Lung microvascular endothelial cell (primary cell): ENCODE measurements at regions not wholly inside any gene's neighbourhood (a gene's known extent, or its start where the extent isn't known, plus 50 kb on each side); places are given as distances from the start of the nearest gene placed in this dataset.

ENCODE experiments used
- DNase-seq, 2 donors: peaks; one replicate each; pipeline versions ENCODE4 v3.0.0 to v3.0.0-alpha.2; 2010; ENCODE audit warnings: low read depth in 2 of 2

DNA sequence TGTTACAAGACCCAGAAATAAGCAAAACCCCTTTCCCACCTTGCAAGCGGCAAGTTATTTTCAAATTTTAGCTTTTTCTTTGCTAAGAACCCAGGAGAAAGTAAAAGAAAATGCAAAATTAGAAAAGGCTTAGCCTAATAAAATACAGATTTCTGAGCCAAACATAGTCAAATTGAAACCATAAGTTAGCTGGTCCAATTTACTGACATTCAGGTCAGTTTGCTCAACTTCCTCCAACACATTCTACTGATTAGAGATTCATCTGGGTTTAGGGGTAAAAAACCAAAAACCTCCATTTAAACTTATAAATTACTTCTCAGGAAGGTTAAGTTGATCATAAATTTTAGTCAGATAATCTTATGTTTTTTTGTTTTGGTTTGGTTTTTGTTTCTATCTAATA is 701.8 kb upstream of the CXADR start:
- DNase-seq: no peak

DNA sequence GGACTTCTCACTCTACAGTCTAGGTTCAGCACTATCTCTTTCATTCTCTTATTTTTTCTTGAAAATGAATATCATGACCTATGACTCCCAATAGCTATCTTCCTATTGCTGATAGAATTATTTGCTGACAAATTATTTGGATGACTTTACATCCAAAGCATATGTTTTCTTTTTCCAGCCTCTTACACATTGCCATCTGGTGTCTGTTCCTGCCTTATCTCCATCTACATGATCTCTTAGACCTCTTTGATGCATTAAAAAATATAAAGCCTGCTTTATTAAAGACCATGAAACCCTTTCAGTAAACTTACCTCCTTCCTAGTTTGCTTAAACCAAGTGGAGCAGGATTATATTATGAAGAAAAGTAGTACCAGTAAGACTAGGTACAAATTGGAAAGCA is 700.9 kb upstream of the CXADR start:
- DNase-seq: no peak

DNA sequence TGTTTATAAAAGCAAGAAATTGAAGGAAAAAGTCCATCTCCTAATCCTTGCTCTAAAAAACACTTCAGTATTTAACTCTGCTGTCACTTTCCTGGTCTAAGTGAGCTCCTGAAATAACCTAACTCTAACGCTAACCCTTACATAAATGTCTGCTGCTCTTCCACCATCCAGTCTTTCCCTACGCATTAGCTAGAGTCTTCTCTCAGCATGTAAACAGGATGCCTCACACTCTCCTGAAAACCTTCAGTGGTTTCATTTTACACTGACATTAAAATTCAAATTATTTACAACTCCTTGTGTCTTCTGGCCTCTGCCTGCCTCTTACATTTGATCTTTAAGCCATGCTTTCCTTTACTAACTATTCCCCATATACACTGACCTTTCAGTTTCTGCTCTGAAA is 697.6 kb upstream of the CXADR start:
- DNase-seq: no peak

DNA sequence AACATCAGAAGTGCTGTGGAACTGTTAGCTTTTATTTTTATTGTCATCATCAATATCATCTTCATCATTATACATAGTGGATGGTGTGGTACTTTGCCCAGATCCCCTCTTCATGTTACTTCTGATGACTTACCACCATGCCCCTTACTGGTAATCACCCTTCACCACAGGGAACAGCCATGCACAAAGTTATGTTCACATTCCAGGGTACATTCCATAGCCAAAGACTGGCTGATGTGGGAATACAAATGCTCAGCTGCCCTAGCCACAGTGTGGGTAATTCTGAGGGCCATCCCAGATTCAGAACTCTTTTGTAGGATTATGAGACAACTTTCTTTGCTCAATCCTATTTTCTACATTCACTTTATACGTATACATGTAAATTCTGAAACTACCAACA is 691.3 kb upstream of the CXADR start:
- no peak for DNase-seq

DNA sequence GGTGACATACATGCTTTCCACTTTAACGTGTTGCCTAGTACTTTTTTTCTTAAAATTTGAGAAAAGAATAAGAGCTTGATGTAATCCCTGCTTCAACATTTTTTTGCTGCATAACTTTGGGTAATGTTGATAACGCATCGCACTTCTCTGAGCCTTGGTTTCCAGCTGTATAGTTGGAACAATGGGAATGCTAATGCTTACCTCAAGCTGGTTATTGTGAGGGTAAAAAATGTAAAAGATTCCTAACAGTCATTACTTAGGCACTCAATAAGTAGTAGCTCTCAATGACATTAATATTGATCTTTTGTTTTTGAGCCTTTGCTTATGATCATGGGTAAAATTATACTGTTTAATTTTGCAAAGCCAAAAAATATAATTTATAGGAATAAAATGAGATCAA is 683.3 kb upstream of the CXADR start:
- DNase-seq: no peak

DNA sequence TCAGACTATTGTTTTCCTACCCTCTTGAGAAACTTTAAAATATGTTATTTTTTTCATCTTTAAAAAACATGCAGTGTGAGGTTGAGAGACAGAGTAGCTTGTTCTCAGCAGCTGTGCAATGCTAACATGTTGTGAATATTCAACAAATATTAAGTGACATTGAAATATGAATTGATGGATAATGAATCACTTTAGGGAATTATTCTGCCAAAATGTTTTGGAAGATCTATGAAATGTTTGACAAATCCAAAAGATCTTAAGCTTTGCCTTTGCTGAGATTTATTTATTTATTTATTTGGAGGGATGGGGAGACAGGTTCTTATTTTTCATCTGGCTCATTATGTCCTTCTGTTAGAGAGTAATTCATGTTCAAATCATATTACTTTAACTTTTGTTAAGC is 680.1 kb upstream of the CXADR start:
- no peak for DNase-seq

DNA sequence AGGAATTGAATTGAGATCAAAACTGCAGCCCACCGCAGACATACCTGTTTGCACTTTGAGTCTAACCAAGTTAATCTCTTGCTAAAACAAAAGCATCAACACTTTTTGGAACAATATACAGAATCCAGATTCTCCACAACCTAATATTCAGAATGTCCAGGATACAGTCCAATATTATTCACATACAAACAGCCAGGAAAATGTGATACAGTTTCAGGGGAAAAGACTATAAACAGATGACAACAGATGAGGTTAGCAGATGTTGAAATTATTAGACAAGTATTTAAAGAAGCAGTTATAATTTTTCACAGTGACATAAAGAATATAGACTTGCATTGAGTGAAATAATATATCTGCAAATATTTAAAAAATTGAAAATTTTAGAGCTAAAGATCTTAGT is 678.1 kb upstream of the CXADR start:
- no peak for DNase-seq

DNA sequence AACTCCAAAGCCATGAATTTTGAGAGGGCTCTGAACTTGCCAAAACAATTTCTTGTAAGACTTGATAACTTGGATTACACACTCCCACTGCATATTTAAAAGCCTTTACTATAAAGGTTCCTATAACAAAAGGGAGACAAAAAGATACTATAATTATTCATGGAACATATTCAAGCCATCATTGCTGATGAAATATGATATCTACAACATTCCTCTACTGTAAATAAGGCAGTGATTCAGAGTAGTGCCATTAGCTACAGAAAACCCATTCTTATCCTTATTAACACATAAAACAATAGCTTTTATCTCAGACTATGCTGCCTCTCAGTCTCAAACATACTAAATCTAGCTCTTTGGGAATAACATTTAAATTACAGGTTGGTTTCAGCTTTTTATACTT is 675.5 kb upstream of the CXADR start:
- DNase-seq: no peak

DNA sequence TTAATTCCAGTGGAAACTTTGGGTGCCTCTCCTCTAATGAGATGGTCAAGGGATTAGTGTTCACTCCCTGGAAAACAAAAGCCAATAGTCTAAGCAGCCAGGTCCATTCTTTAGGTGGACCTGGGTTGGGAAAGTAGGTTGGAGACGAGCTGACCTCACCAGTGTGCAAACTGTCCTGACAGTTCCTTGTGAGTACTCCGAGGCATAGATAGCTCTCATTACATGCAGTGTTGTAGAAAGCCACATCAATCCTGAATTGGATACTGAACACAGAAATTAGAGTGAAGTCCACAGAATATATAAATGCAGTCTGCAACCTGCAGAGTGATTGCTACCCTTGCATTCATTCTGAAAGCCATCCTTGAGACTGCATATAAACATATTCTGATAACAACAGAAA is 675.1 kb upstream of the CXADR start:
- DNase-seq: no peak

DNA sequence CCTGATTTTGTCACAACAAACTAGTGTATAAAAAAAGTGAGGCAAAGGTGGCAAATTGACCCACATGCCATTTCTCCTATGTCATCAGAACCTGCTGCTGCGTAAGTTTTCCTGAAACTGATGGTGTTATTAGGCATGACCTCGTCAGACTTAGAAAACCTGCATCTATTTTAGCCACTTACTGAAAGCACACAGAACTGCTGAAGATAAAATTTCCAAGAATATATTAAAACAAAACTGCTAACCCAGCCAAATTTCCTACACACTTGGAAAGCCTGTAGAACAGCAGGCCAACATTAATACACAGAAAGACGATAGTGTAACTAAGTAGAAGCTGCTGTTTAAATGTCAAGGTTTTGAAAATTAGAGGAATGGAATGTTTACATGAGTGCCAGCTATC is 674.5 kb upstream of the CXADR start:
- no peak for DNase-seq

DNA sequence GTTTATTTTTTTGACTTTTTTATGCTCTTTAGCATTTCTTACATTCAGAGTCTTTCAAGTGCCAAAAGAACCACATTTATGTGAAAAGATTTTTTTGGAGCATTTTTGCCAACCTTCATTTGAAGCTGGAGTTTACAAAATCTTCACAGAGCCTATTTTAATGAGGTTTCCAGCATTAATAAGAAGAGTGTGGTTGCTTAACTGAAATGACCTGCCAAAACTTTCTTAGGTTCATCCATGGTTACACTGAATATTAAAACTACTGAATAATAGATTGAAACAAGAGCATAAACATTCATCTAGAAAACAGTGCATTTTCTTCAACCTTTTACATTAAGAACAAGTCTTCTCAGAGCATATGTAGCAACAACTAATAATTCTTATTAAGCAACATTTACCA is 672.3 kb upstream of the CXADR start:
- no peak for DNase-seq

DNA sequence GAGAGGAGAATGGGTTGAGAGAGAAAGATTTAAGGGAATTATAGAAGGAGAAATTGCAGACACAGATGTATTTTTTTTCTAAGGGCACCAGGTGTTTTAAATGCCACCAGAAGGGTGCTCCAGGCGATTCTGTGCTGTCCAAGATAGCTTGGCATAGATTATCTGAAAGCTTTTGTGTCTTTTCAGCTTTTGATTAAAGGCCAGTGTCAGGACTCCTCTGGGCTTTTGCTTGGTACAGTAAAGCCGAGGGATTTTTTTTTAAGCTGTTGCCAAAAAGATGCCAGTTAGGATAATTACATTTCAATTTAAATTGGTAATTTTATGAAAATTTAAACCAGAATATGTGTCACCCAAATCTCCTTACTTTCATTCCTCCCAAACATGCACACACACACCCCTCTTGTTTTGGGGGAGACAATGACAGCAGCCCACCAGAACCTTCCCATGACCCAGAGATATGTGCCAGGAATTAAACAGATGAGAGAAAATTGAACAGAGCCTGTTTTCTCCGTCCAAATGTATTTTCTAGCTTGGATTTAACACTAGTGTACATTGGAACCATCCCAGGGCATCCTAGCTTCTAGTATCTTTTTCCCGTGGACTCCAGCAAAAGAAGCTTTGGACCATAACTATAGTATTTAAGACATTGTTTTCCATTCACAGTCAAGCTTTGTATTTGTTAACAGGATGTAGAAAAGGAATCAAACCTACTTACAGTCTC is 670.7 kb upstream of the CXADR start:
- DNase-seq: no peak

DNA sequence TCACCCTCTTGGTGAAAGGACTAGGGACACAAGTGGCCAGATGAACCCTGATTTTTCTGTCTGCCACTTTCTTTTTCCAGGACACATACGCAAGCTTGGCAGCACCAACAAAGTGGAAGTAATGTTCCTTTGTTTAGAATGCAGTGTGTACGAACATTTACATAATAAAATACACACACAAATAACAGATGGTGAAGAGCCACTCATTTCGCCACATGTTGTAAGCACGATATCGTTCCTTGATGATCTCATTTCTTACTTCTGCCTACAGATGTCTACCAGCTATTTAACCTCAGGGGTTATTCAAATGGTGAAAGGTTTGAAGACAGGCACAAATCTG is 670.2 kb upstream of the CXADR start:
- no peak for DNase-seq

DNA sequence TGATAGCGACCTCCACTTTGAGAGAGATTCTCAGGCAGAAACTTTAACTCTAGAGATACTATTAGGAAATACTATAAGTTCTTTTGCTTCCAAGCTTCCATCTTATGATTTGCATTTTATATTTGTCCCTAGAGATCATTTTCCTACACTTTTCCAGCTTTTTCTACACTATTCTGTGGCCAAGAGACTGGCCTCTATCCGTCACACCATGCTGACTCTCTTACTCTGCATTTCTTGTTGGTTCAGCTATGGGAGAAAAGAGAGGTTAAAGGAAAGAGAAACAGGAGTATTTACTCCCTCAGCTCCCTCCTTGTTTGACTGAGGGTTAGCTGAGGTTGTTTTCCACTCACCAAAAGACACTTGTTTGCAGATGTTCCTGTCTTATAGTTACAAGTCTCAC is 665.6 kb upstream of the CXADR start:
- DNase-seq: no peak

DNA sequence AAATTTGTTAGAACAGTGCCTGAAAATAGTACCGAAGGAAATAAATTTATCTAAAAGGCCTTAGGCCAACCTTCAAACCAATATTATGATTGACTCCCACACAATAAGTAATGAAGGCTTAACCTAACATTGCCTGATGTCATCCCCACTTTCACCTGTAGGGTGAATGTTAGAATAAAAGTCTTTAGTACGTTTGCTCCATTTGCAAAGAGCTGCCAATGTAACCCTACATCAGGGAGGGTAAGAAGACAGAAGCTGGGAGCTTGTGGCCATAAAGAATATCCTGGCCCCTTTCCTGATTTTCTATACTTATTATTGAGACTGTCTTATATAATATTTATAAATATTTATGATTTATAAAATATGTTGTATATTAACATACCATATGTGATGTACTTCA is 661.8 kb upstream of the CXADR start:
- DNase-seq: no peak

DNA sequence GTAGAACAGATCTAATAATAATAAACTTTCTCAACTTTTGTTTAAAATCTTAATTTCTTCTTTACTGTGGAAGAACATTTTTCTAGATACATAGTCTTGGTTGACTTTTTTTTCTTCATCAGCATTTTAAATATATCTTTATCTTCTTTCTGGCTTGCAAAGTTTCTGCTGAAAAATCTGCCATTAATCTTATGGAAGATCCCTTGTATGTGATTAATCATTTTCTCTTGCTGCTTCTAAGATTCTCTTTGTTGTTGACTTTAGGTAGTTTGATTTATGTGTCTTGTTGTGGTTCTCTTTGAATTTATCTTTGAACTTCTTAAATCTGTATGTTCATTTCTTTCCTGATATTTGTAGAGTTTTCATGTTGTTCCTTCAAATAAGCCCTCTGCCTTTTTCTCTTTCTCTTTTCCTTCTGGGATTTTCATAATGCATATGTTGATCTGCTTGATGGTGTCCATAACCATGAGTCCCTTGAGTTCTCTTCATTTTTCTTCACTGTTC is 657.6 kb upstream of the CXADR start:
- DNase-seq: no peak

DNA sequence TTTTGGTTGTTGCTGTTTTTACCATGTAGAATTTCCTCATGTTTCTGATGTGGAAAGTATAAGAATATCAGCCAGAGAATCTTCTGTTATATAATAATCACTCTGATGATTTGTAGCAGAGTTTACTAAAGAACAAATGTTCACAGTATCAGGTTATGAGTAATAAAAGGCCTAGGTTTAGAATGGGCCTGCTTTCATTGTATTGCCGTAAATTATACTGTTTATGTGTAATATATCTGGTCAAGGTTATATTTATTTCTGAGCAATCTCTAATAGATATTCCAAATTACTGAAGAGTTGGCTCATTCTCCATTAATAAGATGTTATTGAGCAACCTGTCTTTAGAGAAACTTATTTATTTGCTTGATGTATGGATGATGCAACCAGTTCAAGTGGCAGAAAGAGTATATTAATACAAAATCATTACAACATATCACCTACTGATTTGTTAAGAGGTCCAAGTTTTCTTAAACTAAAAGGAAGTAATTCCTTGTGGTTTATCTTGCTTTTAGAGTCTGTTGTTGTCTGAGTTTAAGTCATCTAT is 649.4 kb upstream of the CXADR start:
- DNase-seq: no peak

DNA sequence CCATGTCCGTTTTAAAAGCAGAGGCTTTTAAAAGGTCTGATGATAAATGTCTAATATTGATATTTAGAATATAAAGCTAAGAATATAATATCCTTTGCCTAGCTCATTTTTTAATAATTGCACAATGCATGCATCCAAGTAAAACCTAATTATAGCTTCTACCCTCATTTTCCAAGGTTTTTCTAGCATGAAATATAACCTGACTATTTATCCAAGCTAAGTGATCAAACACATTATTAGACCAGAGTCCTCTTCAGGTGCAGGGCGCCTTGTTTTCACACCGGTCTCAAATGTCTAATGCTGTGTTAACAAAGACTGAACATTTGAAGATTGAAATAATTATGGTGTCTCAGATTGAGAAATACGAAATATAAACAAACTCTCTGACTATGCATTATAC is 648.9 kb upstream of the CXADR start:
- no peak for DNase-seq

DNA sequence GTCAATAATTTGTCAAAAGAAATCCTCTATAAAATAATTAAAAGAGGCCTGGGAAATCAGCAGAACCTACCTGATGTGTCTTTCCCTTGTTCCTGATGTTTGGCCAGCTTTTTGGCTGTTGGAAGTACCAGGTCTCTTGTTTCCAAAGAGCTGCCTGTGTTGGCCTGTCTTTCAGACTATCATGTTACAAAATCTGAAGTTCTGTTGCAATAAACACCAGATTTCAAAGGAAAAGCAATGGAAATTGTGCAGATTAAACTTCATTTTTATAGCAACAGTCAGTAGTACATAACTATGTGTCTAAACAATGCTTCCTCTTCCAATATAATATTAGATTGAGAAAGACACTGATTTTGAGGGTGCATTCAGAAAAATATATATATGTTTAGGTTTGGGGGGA is 647.2 kb upstream of the CXADR start:
- no peak for DNase-seq

DNA sequence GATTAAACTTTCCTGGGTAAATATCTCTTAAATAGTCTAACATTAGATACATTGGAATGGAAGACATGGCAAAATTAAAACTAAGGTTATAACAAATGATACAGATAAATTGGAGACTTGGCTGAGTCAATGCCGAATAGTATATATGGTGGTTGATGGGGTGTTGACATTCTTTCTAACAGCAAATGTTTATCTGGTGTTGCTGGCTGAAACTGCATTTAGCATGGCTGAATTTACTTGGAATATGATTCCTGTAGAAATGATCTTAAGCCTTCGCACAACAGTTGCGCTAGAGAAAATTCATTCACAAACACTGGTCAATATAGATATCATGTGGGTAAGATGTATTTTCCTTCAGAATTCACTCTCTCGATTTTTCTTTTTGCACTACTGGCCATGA is 646.0 kb upstream of the CXADR start:
- no peak for DNase-seq

DNA sequence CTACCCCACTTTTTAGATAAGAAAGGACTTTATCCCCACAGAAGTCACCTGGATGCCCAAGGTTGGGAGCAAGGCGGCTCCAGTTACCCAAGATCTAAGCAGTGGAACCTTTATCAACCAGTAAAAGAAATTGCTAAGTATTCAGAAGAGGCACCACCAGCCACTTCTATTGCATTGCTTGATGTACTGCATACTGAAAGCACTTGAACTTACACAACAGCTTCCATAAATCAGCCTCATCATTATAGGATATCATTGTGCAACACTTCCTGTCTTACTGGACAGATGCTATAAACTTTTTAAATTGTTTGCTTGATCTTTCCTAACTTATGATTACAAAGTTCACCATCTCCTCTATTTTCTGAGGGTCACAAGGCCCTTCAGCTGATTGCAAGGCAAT is 642.7 kb upstream of the CXADR start:
- DNase-seq: peak in 1 of 2 donors; percentile 8

DNA sequence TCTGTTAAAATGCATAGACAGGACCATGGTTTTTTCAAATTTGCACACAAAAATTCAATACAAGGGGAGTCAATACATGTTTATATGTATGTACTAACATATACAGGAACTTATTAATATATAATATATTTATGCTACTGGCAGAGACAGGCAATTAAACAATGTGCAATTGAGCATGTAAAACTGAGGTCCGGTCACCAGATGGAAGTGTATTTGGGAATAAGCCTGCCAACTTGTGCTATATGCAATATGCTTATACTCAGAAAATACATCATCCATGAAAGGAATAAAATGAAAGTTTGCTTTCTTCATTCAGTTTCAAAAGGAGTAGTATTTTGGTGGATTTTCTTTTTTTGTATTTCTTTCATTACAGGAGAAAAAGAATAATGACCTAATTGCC is 640.2 kb upstream of the CXADR start:
- DNase-seq: no peak

DNA sequence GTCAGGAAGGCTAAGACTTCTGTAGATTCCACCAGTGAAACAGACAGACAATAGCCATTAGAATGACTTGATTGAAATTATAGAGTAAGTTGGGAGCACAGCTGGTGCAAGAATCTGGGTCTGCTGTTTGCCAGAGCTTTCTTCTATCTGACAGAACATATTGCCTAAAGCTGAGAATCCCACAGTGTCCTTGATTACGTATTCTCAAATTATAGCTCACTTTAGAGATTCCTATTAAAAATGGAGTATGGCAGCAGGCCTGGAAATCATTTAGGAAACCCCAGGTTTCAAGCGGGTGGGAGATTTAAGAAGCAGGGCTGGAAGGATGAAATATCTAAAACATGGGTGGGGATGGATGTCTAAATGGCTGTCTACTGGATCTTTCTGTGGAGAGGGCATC is 639.7 kb upstream of the CXADR start:
- no peak for DNase-seq

DNA sequence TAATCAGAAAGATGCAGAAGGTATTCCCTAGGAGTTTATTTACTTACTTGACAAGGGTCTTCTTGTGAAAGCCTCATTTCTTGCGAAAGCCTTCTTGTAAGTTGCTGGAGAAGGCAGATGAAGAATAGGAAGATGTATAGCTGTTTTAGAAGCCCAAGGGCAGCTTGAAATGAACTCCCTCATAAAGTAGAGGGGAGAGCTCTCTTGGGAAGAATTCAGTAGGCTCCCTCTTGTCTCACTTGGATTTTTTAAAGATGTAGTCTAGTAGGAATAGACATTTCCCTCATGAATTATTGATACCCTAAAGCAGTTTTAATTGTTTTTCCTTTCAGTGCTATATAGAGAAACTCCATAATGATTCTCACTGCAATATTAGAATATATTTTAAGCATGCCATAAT is 639.2 kb upstream of the CXADR start:
- no peak for DNase-seq
